ENCODE measurements at regions not wholly inside any gene's neighbourhood (a gene's known extent, or its start where the extent isn't known, plus 50 kb on each side); places are given as distances from the start of the nearest gene placed in this dataset.

DNA sequence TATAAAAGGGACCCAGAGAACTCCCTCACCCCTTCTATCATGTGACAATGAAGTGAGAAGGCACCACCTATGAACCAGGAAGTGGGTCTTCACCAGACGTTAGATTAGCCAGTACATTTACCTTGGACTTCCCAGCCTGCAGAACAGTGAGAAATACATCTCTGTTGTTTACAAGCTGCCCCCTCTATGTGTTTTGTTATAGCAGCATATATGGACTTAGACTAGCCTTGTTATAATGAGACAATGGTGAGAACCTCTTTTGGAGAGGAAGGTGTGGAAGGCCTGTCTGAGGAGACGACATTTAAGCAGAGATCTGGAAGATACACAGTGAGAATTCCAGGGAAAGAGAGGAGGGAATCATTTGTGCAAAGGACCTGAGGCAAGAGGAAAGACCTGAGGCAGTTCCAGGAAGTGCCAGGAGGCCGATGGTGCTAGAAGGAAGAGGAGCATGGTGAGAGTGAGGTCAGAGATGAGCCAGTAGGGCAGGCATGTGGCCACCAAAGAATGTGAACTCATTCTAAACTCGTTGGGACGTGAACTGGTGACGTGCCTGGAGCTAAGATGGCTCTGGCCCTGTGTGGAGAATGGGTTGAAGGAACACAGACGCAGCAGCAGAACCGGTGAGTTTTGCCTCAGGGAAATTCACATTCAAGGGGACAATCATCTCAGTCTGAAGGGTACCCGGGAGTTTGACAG is 98.9 kb upstream of the IRF2BP2 start:
- intact Hi-C loops (cut with DNase I; ENCODE audit: low total_unique reads) = no loop called here
- no peaks in the 10 kb centered on the region for H3K9me3 ChIP-seq
- in situ Hi-C loops (cut with MboI; ENCODE audit: low pct_ligation_motif_present in 1 of 4, low pct_unique_long_range_greater_than_20kb in 1 of 4, low sequenced_read_pairs in 3 of 4) = loop anchor here in 1 of 4 donors (25.0 kb wide), 1 partner anchor 353 kb away; no protein-coding TSS in a partner anchor
- no peak overlapping the region for H3K27ac ChIP-seq
- peaks cover 3 to 31% (median 23%) of the 10 kb centered on the region in 4 donors for H3K4me1 ChIP-seq
- H3K27me3 ChIP-seq = no peaks in the 10 kb centered on the region
- DNase-seq = no peak
- 89 to 90% methylated on average over 9 of the region's 9 CpGs for WGBS, 2 donors (ENCODE audit: low coverage in 1 of 2)
- H3K36me3 ChIP-seq = no peaks in the 10 kb centered on the region
- H3K4me3 ChIP-seq = no peak overlapping the region
- TF ChIP-seq, protein P1, sequence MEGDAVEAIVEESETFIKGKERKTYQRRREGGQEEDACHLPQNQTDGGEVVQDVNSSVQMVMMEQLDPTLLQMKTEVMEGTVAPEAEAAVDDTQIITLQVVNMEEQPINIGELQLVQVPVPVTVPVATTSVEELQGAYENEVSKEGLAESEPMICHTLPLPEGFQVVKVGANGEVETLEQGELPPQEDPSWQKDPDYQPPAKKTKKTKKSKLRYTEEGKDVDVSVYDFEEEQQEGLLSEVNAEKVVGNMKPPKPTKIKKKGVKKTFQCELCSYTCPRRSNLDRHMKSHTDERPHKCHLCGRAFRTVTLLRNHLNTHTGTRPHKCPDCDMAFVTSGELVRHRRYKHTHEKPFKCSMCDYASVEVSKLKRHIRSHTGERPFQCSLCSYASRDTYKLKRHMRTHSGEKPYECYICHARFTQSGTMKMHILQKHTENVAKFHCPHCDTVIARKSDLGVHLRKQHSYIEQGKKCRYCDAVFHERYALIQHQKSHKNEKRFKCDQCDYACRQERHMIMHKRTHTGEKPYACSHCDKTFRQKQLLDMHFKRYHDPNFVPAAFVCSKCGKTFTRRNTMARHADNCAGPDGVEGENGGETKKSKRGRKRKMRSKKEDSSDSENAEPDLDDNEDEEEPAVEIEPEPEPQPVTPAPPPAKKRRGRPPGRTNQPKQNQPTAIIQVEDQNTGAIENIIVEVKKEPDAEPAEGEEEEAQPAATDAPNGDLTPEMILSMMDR (IDR thresholded peaks at IDR 0.05) = no peak
- TF ChIP-seq POLR2A (IDR thresholded peaks at IDR 0.05) (no peak), POLR2AphosphoS5 (IDR thresholded peaks at IDR 0.05) (no peak), EP300 (IDR thresholded peaks at IDR 0.05; ENCODE audit: low read depth) (no peak)

DNA sequence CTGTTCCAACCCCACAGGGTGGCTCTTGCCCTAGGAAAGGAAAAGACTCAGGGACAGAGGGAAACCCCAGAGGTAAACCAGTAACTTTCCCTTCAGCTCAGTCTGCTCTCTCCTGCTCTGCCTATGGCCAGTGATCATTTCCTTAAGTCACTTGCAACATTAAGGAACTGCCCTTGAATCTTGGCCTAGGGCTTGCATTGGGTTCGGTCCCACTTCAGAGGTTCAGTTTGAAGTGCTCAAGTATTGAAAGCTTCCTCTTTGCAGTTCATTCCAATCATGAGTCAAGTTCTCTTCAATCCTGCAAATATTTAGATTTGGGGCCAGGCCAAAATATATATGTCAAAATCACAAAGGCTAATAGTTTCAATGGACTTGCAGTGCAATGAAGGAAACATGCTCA is 97.7 kb upstream of the IRF2BP2 start:
- DNase-seq = no peak
- Histone ChIP-seq H3K27me3 (no peaks in the 10 kb centered on the region), H3K9me3 (no peaks in the 10 kb centered on the region), H3K36me3 (no peaks in the 10 kb centered on the region), H3K4me3 (no peak overlapping the region), H3K27ac (no peak overlapping the region), H3K4me1 (peaks cover 4 to 28% (median 18%) of the 10 kb centered on the region in 4 donors)
- 67% methylated on average over 1 of the region's 1 CpG; no CpG with 5 or more reads in 1 of the 2 donors for WGBS, 2 donors (ENCODE audit: low coverage in 1 of 2)
- TF ChIP-seq POLR2AphosphoS5 (IDR thresholded peaks at IDR 0.05) = no peak
- TF ChIP-seq, protein P1 (IDR thresholded peaks at IDR 0.05) = no peak
- TF ChIP-seq EP300 (IDR thresholded peaks at IDR 0.05; ENCODE audit: low read depth) = no peak
- no peak for TF ChIP-seq POLR2A (IDR thresholded peaks at IDR 0.05)
- in situ Hi-C loops (cut with MboI; ENCODE audit: low pct_ligation_motif_present in 1 of 4, low pct_unique_long_range_greater_than_20kb in 1 of 4, low sequenced_read_pairs in 3 of 4) = loop anchor here in 1 of 4 donors (25.0 kb wide), 1 partner anchor 355 kb away; no protein-coding TSS in a partner anchor
- intact Hi-C loops (cut with DNase I; ENCODE audit: low total_unique reads) = no loop called here

DNA sequence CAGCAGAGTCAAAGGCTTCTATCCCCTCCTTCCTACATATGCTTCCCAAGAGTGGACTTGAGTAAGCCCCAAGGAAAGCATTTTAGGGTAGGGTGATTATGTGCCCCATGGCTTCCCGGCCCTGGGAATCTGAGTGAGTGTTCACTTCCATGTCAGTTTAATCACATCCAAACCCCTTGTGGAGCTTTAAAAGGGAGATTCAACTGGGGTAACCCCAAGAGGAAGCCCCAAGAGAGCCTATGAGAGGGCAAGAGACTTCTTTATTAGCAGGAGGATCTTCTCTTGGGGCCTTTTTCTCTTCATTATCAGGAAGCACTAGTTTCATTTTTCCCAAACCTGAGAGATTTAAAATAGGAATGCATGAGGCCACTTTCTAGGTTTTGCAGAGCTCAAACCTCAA is 97.0 kb upstream of the IRF2BP2 start:
- no peak for DNase-seq
- intact Hi-C loops (cut with DNase I; ENCODE audit: low total_unique reads) (no loop called here), in situ Hi-C loops (cut with MboI; ENCODE audit: low pct_ligation_motif_present in 1 of 4, low pct_unique_long_range_greater_than_20kb in 1 of 4, low sequenced_read_pairs in 3 of 4) (loop anchor here in 1 of 4 donors (25.0 kb wide), 1 partner anchor 355 kb away; no protein-coding TSS in a partner anchor)
- Histone ChIP-seq H3K4me1 (peaks cover 6 to 31% (median 15%) of the 10 kb centered on the region in 4 donors), H3K36me3 (no peaks in the 10 kb centered on the region), H3K9me3 (no peaks in the 10 kb centered on the region), H3K27ac (no peak overlapping the region), H3K4me3 (no peak overlapping the region), H3K27me3 (no peaks in the 10 kb centered on the region)
- no peak for TF ChIP-seq POLR2A (IDR thresholded peaks at IDR 0.05)
- TF ChIP-seq, protein P1 (IDR thresholded peaks at IDR 0.05) = no peak
- no peak for TF ChIP-seq POLR2AphosphoS5 (IDR thresholded peaks at IDR 0.05)
- TF ChIP-seq EP300 (IDR thresholded peaks at IDR 0.05; ENCODE audit: low read depth) = no peak
- 100% methylated on average over 1 of the region's 1 CpG; no CpG with 5 or more reads in 1 of the 2 donors for WGBS, 2 donors (ENCODE audit: low coverage in 1 of 2)

DNA sequence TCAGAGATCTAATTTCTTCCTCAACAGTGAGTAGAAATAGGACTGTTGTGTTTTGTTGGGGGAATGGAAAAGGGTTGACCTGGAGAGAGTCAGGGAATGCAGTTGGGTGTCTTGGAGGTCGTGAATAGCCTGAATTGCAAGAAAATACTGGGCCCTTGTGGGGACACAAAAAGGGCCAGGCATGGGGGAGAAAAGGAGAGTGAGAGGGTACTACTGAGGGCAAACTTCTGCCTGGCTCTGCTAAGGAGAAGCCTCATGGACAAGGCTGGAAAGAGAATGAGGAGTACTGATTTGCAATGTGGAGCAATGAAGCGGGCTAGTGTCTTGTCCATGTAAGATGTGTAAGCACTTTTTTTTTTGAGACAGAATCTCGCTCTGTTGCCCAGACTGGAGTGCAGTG is 96.2 kb upstream of the IRF2BP2 start:
- TF ChIP-seq POLR2AphosphoS5 (IDR thresholded peaks at IDR 0.05) (no peak), POLR2A (IDR thresholded peaks at IDR 0.05) (no peak), EP300 (IDR thresholded peaks at IDR 0.05; ENCODE audit: low read depth) (no peak)
- TF ChIP-seq, protein P1 (IDR thresholded peaks at IDR 0.05) = no peak
- DNase-seq = no peak
- Histone ChIP-seq H3K9me3 (no peaks in the 10 kb centered on the region), H3K27me3 (no peaks in the 10 kb centered on the region), H3K27ac (no peak overlapping the region), H3K36me3 (no peaks in the 10 kb centered on the region), H3K4me1 (peaks cover 3 to 26% (median 11%) of the 10 kb centered on the region in 4 donors), H3K4me3 (no peak overlapping the region)
- intact Hi-C loops (cut with DNase I; ENCODE audit: low total_unique reads) (no loop called here), in situ Hi-C loops (cut with MboI; ENCODE audit: low pct_ligation_motif_present in 1 of 4, low pct_unique_long_range_greater_than_20kb in 1 of 4, low sequenced_read_pairs in 3 of 4) (loop anchor here in 1 of 4 donors (25.0 kb wide), 1 partner anchor 356 kb away; no protein-coding TSS in a partner anchor)
- WGBS, 2 donors (ENCODE audit: low coverage in 1 of 2) = 89 to 100% methylated on average over 2 to 3 of the region's 3 CpGs

Measured in transverse colon (tissue), 4 donors.